ENCODE measurements at regions not wholly inside any gene's neighbourhood (a gene's known extent, or its start where the extent isn't known, plus 50 kb on each side); places are given as distances from the start of the nearest gene placed in this dataset.
A peak's percentile ranks its signal among the peaks of the same experiment; 100 is the strongest.
"Not testable (repeated sequence)": the region's sequence is repeated elsewhere in the genome, so short reads cannot be mapped to it uniquely, and the experiment has no call there.

GRCh38 chr5:42894057-42894456 lies 82.4 kb upstream of the SELENOP start:
- no peak for DNase-seq (ENCODE audit: low read depth)

- DNase-seq (ENCODE audit: low read depth): peak; percentile 75
Observed at GRCh38 chr5:42889311-42889933, 77.7 kb upstream of the SELENOP start.

- no peak for DNase-seq (ENCODE audit: low read depth)
Observed at GRCh38 chr5:42888771-42889170, 77.1 kb upstream of the SELENOP start.

- no peak for DNase-seq (ENCODE audit: low read depth)
Observed at GRCh38 chr5:42887575-42887974, 75.9 kb upstream of the SELENOP start.

- no peak for DNase-seq (ENCODE audit: low read depth)
Observed at GRCh38 chr5:42887097-42887496, 75.4 kb upstream of the SELENOP start.

- DNase-seq (ENCODE audit: low read depth): no peak
Observed at GRCh38 chr5:42886635-42887034, 74.9 kb upstream of the SELENOP start.

GRCh38 chr5:42884326-42884725 lies 72.6 kb upstream of the SELENOP start:
- no peak for DNase-seq (ENCODE audit: low read depth)

- no peak for DNase-seq (ENCODE audit: low read depth)
Observed at GRCh38 chr5:42881416-42882117, 69.9 kb upstream of the SELENOP start.

- no peak for DNase-seq (ENCODE audit: low read depth)
Observed at GRCh38 chr5:42880496-42881150, 68.9 kb upstream of the SELENOP start.

GRCh38 chr5:42879291-42879690 lies 67.6 kb upstream of the SELENOP start:
- no peak for DNase-seq (ENCODE audit: low read depth)

GRCh38 chr5:42878550-42878949 lies 66.9 kb upstream of the SELENOP start:
- DNase-seq (ENCODE audit: low read depth): no peak

- no peak for DNase-seq (ENCODE audit: low read depth)
Observed at GRCh38 chr5:42878041-42878440, 66.3 kb upstream of the SELENOP start.

- DNase-seq (ENCODE audit: low read depth): no peak
Observed at GRCh38 chr5:42877431-42877830, 65.7 kb upstream of the SELENOP start.

- DNase-seq (ENCODE audit: low read depth): no peak
Observed at GRCh38 chr5:42876375-42876844, 64.7 kb upstream of the SELENOP start.

- DNase-seq (ENCODE audit: low read depth): no peak
Observed at GRCh38 chr5:42875785-42876374, 64.2 kb upstream of the SELENOP start.

GRCh38 chr5:42875211-42875610 lies 63.5 kb upstream of the SELENOP start:
- no peak for DNase-seq (ENCODE audit: low read depth)

GRCh38 chr5:42874621-42875198 lies 63.0 kb upstream of the SELENOP start:
- DNase-seq (ENCODE audit: low read depth): no peak

GRCh38 chr5:42872865-42873264 lies 61.2 kb upstream of the SELENOP start:
- DNase-seq (ENCODE audit: low read depth): no peak

GRCh38 chr5:42870882-42871418 lies 59.3 kb upstream of the SELENOP start:
- no peak for DNase-seq (ENCODE audit: low read depth)

GRCh38 chr5:42868417-42868816 lies 56.7 kb upstream of the SELENOP start:
- not testable (repeated sequence) for DNase-seq (ENCODE audit: low read depth)

GRCh38 chr5:42864749-42865148 lies 53.1 kb upstream of the SELENOP start:
- not testable (repeated sequence) for DNase-seq (ENCODE audit: low read depth)

Measured in fibroblast of the conjunctiva (primary cell).